Upper lobe of right lung (tissue), 1 donor: ENCODE measurements at regions not wholly inside any gene's neighbourhood (a gene's known extent, or its start where the extent isn't known, plus 50 kb on each side); places are given as distances from the start of the nearest gene placed in this dataset.

Experiments
- ATAC-seq: fragments of 200-7000 bp; cut with Tn5 transposase; one replicate; pipeline ENCODE4 v1.9.1; 2020; ENCODE audit warnings: mild to moderate bottlenecking, moderate library complexity
- DNase-seq: peaks from one replicate; pipeline ENCODE4 v3.0.0-alpha.2; 2020
- H3K27ac ChIP-seq: fragments of 200-600 bp; one replicate; pipeline ENCODE4 v1.8.0; 2022
- H3K27me3 ChIP-seq: fragments of 200-600 bp; one replicate; pipeline ENCODE4 v1.8.0; 2022; ENCODE audit warnings: mild to moderate bottlenecking
- H3K36me3 ChIP-seq: fragments of 200-600 bp; one replicate; pipeline ENCODE4 v1.8.0; 2022
- H3K4me1 ChIP-seq: fragments of 200-600 bp; one replicate; pipeline ENCODE4 v1.8.0; 2022
- H3K4me3 ChIP-seq: fragments of 200-600 bp; one replicate; pipeline ENCODE4 v1.8.0; 2022; ENCODE audit warnings: mild to moderate bottlenecking
- H3K9me3 ChIP-seq: fragments of 200-600 bp; one replicate; pipeline ENCODE4 v1.8.0; 2022
- intact Hi-C: fragments of 100-400 bp; cut with DNase I; formaldehyde crosslinking; loops from one replicate; pipeline ENCODE4 v1.11.0; 2022
- TF ChIP-seq, protein P1 (sequence below): fragments of 200-600 bp; IDR thresholded peaks from one replicate; pipeline ENCODE4 v1.8.0; 2022; ENCODE audit warnings: antibody characterized with exemption
- donor health status: DM: no; HTN: yes; CAD: no; lungs with severe emphysema.

DNA sequence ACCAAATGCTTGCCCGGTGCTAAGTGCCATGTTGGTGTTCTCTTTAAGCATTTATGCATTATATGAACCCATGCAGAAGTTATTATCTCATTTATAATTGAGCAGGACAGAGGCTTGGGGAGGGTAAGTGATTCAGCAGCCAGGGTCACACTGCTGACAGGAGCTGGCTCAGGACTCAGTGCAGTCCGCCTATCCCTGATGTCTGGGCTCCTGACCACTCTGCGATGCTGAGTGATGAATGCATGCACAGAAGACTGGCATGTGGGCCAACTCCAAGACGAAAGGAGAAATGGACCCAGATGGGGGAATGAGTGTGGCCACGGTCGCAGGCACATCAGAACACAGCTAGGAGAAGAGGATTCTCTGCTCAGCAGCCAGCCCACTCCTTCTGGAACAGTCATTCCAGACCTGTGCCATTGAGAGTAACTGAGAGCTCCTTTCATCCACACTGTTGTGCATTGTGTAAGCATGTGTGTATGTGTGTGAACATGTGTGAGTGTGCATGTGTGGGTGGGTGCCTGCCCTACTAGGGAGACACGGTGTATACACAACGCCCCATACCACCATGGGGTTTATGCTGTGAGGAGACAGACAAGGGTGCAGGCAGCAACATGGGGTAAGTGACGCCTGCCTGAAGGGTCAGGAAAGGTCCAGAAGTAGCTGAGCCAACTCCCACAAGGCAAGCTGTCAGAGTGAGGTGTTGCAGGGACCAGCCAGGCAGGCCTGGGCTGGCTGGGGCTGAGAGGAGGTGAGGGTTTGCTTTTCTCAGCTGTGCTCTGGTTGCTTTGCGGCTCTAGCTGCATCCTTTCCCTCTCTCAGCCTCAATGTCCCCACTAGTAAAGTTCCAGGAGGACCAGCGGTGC lies 97.8 kb upstream of the PMEPA1 start:
- intact Hi-C loops, result no loop called here
- no peak for ATAC-seq
- H3K4me1 ChIP-seq, result peaks cover 16% of the 10 kb centered on the region
- no peaks in the 10 kb centered on the region for H3K9me3 ChIP-seq
- H3K27me3 ChIP-seq, result no peaks in the 10 kb centered on the region
- TF ChIP-seq, protein P1, sequence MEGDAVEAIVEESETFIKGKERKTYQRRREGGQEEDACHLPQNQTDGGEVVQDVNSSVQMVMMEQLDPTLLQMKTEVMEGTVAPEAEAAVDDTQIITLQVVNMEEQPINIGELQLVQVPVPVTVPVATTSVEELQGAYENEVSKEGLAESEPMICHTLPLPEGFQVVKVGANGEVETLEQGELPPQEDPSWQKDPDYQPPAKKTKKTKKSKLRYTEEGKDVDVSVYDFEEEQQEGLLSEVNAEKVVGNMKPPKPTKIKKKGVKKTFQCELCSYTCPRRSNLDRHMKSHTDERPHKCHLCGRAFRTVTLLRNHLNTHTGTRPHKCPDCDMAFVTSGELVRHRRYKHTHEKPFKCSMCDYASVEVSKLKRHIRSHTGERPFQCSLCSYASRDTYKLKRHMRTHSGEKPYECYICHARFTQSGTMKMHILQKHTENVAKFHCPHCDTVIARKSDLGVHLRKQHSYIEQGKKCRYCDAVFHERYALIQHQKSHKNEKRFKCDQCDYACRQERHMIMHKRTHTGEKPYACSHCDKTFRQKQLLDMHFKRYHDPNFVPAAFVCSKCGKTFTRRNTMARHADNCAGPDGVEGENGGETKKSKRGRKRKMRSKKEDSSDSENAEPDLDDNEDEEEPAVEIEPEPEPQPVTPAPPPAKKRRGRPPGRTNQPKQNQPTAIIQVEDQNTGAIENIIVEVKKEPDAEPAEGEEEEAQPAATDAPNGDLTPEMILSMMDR, result no peak
- no peak for DNase-seq
- no peak overlapping the region for H3K4me3 ChIP-seq
- H3K27ac ChIP-seq, result no peak overlapping the region
- no peaks in the 10 kb centered on the region for H3K36me3 ChIP-seq

DNA sequence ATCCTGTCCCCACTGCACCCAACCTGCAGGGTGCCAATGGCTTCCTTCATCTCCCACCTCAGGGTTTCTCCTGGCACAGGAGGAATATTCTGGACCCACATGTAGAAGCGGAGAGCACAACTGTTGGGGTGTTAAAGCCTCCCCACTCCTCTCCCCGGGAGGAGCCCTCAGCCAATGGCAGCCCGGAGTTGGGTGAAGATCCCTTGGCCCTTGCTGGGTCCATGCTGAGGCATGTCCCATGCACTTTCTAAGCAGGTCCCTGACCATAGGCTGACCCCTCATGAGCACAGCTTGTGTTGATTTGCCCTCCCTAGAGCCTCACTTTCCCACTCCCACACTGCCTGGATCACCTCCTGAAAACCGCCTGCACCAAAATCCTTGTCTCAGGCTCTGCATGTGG lies 97.2 kb upstream of the PMEPA1 start:
- DNase-seq (no peak), ATAC-seq (no peak)
- no peak overlapping the region for H3K4me3 ChIP-seq
- TF ChIP-seq, protein P1, result no peak
- H3K9me3 ChIP-seq, result no peaks in the 10 kb centered on the region
- intact Hi-C loops, result no loop called here
- H3K27ac ChIP-seq, result no peak overlapping the region
- H3K36me3 ChIP-seq, result no peaks in the 10 kb centered on the region
- no peaks in the 10 kb centered on the region for H3K27me3 ChIP-seq
- peaks cover 16% of the 10 kb centered on the region for H3K4me1 ChIP-seq

DNA sequence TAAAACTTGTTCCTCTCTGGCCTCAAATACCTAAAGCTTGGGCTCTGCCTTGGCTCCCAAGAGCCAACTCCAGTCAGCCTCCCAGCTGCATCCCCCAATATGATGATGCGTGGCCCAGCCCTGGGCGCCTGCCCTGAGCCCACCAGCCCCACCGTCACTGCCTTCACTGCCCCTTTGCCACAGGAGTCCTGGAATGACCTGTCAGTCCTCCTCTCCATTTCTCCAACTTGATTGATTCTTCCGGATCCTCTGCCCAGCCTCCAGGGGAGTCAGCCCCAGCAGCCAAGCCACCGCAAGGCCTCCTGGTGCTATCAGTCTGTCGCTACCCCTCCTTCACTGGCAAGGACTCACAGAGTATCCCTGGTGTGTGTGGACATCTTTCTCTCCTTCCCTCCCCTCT lies 96.7 kb upstream of the PMEPA1 start:
- Histone ChIP-seq H3K27me3 (no peaks in the 10 kb centered on the region), H3K4me1 (peaks cover 12% of the 10 kb centered on the region), H3K27ac (no peak overlapping the region), H3K36me3 (no peaks in the 10 kb centered on the region), H3K4me3 (no peak overlapping the region), H3K9me3 (no peaks in the 10 kb centered on the region)
- intact Hi-C loops, result no loop called here
- TF ChIP-seq, protein P1, result no peak
- ATAC-seq (no peak), DNase-seq (no peak)

DNA sequence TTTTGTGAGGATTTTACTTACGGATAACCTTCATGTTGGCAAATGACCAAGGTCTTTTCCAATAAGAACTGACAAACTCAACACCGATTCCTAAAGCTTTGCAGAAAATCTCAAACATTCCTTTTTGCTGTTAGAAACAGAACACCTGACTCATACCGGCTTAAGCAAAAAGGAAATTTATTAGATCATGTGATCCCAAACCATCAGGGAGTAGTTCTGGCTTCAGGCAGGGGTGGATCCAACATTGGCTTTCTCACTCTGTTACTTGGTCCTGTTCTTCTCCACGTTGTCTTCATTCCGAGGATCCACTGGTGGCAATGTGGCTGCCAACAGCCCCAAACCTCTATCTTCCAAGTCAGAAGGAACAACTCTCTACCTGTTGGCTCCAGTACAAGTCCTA lies 95.9 kb upstream of the PMEPA1 start:
- ATAC-seq (no peak), DNase-seq (no peak)
- Histone ChIP-seq H3K4me3 (no peak overlapping the region), H3K27me3 (no peaks in the 10 kb centered on the region), H3K4me1 (peaks cover 5% of the 10 kb centered on the region), H3K27ac (no peak overlapping the region), H3K9me3 (no peaks in the 10 kb centered on the region), H3K36me3 (no peaks in the 10 kb centered on the region)
- TF ChIP-seq, protein P1, result no peak
- intact Hi-C loops, result no loop called here

DNA sequence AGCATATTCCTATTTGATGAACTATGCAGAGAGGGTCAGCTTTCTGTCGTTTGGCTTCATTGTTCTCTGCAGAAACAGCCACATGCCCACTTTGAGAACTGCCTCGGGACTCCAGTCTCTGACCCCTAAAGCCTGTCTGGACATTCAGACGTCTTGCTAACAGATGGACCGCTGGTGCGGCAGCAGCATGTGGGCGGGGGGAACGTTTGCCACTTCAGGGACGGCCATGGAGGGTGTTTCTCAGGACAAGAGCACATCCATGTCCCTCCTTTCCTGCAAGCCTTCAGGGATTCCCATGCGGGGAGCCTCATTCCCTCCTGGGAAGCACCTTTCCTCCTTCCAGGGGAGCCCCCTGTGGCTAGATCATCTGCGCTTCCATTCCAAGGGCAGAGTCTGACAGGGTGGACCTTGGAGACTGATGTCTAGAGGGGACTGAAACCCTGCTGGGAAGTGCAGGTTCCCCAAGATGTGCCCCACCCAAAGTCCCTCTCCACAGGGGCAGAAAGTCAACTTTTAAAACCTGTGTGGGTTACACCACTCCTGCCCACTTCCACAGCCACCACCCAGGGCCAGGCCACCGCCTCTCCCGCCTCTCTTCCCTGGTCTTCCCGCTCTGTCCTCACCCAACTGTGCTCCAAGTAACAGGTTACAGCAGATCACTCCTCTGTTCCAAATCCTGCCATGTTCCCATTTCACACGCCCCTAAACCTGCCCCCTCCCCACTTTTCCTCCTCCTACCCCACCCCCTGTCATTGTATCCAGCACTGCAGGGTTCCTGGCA lies 94.8 kb upstream of the PMEPA1 start:
- intact Hi-C loops, result no loop called here
- ATAC-seq (no peak), DNase-seq (no peak)
- no peaks in the 10 kb centered on the region for H3K9me3 ChIP-seq
- no peaks in the 10 kb centered on the region for H3K27me3 ChIP-seq
- H3K36me3 ChIP-seq, result no peaks in the 10 kb centered on the region
- TF ChIP-seq, protein P1, result no peak
- no peaks in the 10 kb centered on the region for H3K4me1 ChIP-seq
- no peak overlapping the region for H3K27ac ChIP-seq
- no peak overlapping the region for H3K4me3 ChIP-seq
